BLaER1 (cell line): ENCODE measurements at regions not wholly inside any gene's neighbourhood (a gene's known extent, or its start where the extent isn't known, plus 50 kb on each side); places are given as distances from the start of the nearest gene placed in this dataset.
A peak's percentile ranks its signal among the peaks of the same experiment; 100 is the strongest.

ENCODE experiments used
- H3K27ac ChIP-seq: shearing (Covaris generic); formaldehyde crosslinking; 2 replicates; pipeline ENCODE4 v1.8.1; 2022
- H3K27me3 ChIP-seq: shearing (Covaris generic); formaldehyde crosslinking; 2 replicates; pipeline ENCODE4 v1.8.1; 2022
- H3K36me3 ChIP-seq: shearing (Covaris generic); formaldehyde crosslinking; 2 replicates; pipeline ENCODE4 v1.8.1; 2022
- H3K4me1 ChIP-seq: shearing (Covaris generic); formaldehyde crosslinking; 2 replicates; pipeline ENCODE4 v1.8.1; 2022
- H3K4me2 ChIP-seq: shearing (Covaris generic); formaldehyde crosslinking; 2 replicates; pipeline ENCODE4 v1.8.1; 2022
- H3K4me3 ChIP-seq: shearing (Covaris generic); formaldehyde crosslinking; 2 replicates; pipeline ENCODE4 v1.8.1; 2022
- H3K9ac ChIP-seq: shearing (Covaris generic); formaldehyde crosslinking; 2 replicates; pipeline ENCODE4 v1.8.1; 2022
- H3K9me3 ChIP-seq: shearing (Covaris generic); formaldehyde crosslinking; 2 replicates; pipeline ENCODE4 v1.8.1; 2022
- H4K20me1 ChIP-seq: shearing (Covaris generic); formaldehyde crosslinking; 2 replicates; pipeline ENCODE4 v1.8.1; 2022
- Cebpa-rat ChIP-seq: shearing (Covaris generic); IDR thresholded peaks from 2 replicates; pipeline ENCODE4 v1.8.1; 2022

- Histone ChIP-seq H3K27ac (peak overlapping the region; percentile 85), H3K36me3 (no peaks in the 10 kb centered on the region), H3K4me1 (peaks cover 68% of the 10 kb centered on the region), H3K9ac (no peak overlapping the region), H3K4me2 (peak overlapping the region; percentile 91), H4K20me1 (no peaks in the 10 kb centered on the region), H3K27me3 (no peaks in the 10 kb centered on the region), H3K4me3 (0 out of 2 replicates have a peak overlapping the region, but pooled peaks have one; percentile 26), H3K9me3 (peaks cover 11% of the 10 kb centered on the region; the same call in 1 of the 2 replicates)
- TF ChIP-seq Cebpa-rat, result no peak
Measured at GRCh38 chr2:240247241-240247867, 106.9 kb upstream of the OTOS start.

GRCh38 chr2:240247868-240248720, 107.6 kb upstream of the OTOS start:
- Histone ChIP-seq H4K20me1 (no peaks in the 10 kb centered on the region), H3K9me3 (peaks cover 11% of the 10 kb centered on the region; the same call in 1 of the 2 replicates), H3K9ac (no peak overlapping the region; the same call in 1 of the 2 replicates), H3K27ac (peak overlapping the region; percentile 85), H3K27me3 (no peaks in the 10 kb centered on the region), H3K4me2 (peak overlapping the region; percentile 91), H3K4me3 (no peak overlapping the region), H3K4me1 (peaks cover 68% of the 10 kb centered on the region), H3K36me3 (no peaks in the 10 kb centered on the region)
- TF ChIP-seq Cebpa-rat, result no peak

- Histone ChIP-seq H3K4me3 (no peak overlapping the region), H3K9me3 (peaks cover 11% of the 10 kb centered on the region; the same call in 1 of the 2 replicates), H3K27me3 (no peaks in the 10 kb centered on the region), H3K4me2 (peak overlapping the region; percentile 91), H3K9ac (no peak overlapping the region), H3K27ac (peak overlapping the region; percentile 85), H3K4me1 (peaks cover 67% of the 10 kb centered on the region), H3K36me3 (no peaks in the 10 kb centered on the region), H4K20me1 (no peaks in the 10 kb centered on the region)
- no peak for TF ChIP-seq Cebpa-rat
Measured at GRCh38 chr2:240248721-240249422, 108.4 kb upstream of the OTOS start.

GRCh38 chr2:240249423-240250149, 109.1 kb upstream of the OTOS start:
- Histone ChIP-seq H3K36me3 (no peaks in the 10 kb centered on the region), H3K9ac (no peak overlapping the region), H3K4me2 (peak overlapping the region; percentile 91), H3K9me3 (peaks cover 11% of the 10 kb centered on the region; the same call in 1 of the 2 replicates), H4K20me1 (no peaks in the 10 kb centered on the region), H3K4me3 (no peak overlapping the region), H3K27me3 (no peaks in the 10 kb centered on the region), H3K4me1 (peaks cover 60% of the 10 kb centered on the region), H3K27ac (peak overlapping the region; percentile 85)
- TF ChIP-seq Cebpa-rat, result no peak

DNA sequence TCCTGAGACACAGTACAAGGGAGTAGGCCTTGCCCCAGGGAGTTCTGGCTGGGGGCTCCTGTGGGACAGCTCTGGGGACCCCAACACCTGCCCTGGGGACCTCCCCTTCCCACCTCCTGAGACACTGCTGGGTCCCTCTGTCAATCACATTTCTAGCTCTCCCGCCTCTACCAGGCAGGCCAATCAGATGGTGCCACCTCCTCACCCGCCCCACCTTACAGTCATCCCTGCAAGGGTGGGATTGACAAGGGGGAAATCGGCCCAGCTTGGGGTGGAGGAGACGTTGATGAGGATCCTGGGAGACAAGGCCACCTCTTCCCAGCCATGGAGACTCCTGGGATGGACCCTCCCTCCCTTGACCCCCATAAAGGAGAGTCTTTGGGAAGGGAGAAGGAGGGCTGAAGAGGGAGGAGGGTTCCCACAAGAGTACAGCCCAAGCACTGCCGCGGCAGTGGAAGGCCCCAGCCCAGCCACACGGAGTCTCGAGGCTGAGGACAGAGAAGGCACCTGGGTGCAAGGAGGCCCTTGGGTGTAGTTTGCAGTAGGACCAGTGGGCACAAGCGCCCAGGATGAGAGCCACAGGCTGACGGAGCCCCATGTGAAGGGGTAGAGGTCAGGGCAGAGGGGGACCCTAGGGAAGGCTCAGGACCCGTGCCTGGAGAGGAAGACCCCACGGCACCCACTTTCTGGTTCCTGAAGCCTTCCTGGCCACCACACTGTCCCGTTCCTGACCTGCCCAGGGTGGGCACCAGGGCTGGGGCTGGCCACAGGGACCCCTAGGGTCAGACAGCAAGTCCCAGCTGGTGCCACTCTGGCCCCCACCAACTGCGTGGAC, 109.9 kb upstream of the OTOS start:
- H3K9me3 ChIP-seq, result peaks cover 11% of the 10 kb centered on the region; the same call in 1 of the 2 replicates
- peak overlapping the region; percentile 85 for H3K27ac ChIP-seq
- H3K9ac ChIP-seq, result no peak overlapping the region
- peaks cover 52% of the 10 kb centered on the region for H3K4me1 ChIP-seq
- no peaks in the 10 kb centered on the region for H4K20me1 ChIP-seq
- H3K4me2 ChIP-seq, result peak overlapping the region; percentile 91
- H3K36me3 ChIP-seq, result no peaks in the 10 kb centered on the region
- H3K4me3 ChIP-seq, result no peak overlapping the region
- H3K27me3 ChIP-seq, result no peaks in the 10 kb centered on the region
- no peak for TF ChIP-seq Cebpa-rat

- no peak overlapping the region for H3K9ac ChIP-seq
- TF ChIP-seq Cebpa-rat, result no peak
- H3K4me3 ChIP-seq, result no peak overlapping the region
- no peak overlapping the region for H3K4me2 ChIP-seq
- peaks cover 44% of the 10 kb centered on the region for H3K4me1 ChIP-seq
- H4K20me1 ChIP-seq, result no peaks in the 10 kb centered on the region
- H3K27ac ChIP-seq, result peak overlapping the region; percentile 85
- no peaks in the 10 kb centered on the region for H3K27me3 ChIP-seq
- H3K9me3 ChIP-seq, result peaks cover 11% of the 10 kb centered on the region; the same call in 1 of the 2 replicates
- H3K36me3 ChIP-seq, result no peaks in the 10 kb centered on the region
Measured at GRCh38 chr2:240250985-240251847, 110.8 kb upstream of the OTOS start.

GRCh38 chr2:240251848-240252190, 111.4 kb upstream of the OTOS start:
- peaks cover 11% of the 10 kb centered on the region; the same call in 1 of the 2 replicates for H3K9me3 ChIP-seq
- no peak overlapping the region for H3K27ac ChIP-seq
- no peak overlapping the region for H3K9ac ChIP-seq
- no peak overlapping the region for H3K4me3 ChIP-seq
- peaks cover 38% of the 10 kb centered on the region for H3K4me1 ChIP-seq
- H3K36me3 ChIP-seq, result no peaks in the 10 kb centered on the region
- no peak for TF ChIP-seq Cebpa-rat
- H4K20me1 ChIP-seq, result no peaks in the 10 kb centered on the region
- H3K27me3 ChIP-seq, result no peaks in the 10 kb centered on the region
- H3K4me2 ChIP-seq, result no peak overlapping the region
